ENCODE measurements at regions not wholly inside any gene's neighbourhood (a gene's known extent, or its start where the extent isn't known, plus 50 kb on each side); places are given as distances from the start of the nearest gene placed in this dataset.

DNA sequence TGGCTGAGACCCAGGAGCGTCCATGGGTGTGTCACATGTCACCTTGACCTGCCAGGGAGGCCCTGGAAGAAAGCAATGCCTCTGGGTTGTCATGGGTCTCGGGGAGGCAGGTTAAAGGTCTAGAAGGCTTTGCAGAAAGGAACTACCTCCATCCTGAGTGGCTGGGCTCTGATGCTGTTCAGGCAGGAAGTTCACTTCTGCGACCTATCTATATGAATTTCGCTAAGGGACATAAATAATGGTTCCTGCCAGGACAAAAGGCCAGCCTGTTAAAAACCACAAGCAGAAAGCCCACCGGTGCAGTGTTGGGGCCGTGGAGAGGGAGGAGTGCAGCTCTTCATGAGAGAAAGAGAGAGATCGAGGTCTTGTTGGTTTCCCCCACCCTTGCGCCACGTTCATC lies 182.9 kb downstream of the PTPN20 start:
- intact Hi-C loops (cut with DNase I) = no loop called here
- TF ChIP-seq, protein P1, sequence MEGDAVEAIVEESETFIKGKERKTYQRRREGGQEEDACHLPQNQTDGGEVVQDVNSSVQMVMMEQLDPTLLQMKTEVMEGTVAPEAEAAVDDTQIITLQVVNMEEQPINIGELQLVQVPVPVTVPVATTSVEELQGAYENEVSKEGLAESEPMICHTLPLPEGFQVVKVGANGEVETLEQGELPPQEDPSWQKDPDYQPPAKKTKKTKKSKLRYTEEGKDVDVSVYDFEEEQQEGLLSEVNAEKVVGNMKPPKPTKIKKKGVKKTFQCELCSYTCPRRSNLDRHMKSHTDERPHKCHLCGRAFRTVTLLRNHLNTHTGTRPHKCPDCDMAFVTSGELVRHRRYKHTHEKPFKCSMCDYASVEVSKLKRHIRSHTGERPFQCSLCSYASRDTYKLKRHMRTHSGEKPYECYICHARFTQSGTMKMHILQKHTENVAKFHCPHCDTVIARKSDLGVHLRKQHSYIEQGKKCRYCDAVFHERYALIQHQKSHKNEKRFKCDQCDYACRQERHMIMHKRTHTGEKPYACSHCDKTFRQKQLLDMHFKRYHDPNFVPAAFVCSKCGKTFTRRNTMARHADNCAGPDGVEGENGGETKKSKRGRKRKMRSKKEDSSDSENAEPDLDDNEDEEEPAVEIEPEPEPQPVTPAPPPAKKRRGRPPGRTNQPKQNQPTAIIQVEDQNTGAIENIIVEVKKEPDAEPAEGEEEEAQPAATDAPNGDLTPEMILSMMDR (IDR thresholded peaks at IDR 0.05) = no peak
- no peak overlapping the region for H3K27ac ChIP-seq
- ATAC-seq (no peak), DNase-seq (no peak)
- H3K4me3 ChIP-seq = no peak overlapping the region
- no peaks in the 10 kb centered on the region for H3K36me3 ChIP-seq
- no peaks in the 10 kb centered on the region for H3K9me3 ChIP-seq
- H3K4me1 ChIP-seq = no peaks in the 10 kb centered on the region
- no peaks in the 10 kb centered on the region for H3K27me3 ChIP-seq

DNA sequence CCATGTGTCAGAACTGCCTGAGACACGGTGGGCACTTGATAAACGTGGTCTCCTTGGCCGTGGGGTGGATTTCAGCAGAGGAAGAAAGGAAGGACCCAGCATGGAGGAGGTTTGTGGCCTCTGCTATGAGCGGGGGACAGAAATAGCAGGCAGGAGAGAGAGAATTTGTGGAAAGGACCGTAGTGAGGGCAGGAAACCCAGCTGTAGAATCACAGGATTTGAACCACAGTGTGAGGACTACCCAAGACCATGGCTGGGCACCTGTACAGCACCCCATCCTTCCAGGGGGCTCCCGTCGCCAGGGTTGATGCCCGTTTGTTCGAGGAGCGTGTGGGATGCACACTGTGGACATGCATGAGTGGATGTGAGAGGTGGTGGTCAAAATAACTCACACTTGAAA lies 183.4 kb downstream of the PTPN20 start:
- DNase-seq = no peak
- H3K36me3 ChIP-seq = no peaks in the 10 kb centered on the region
- no peaks in the 10 kb centered on the region for H3K4me1 ChIP-seq
- ATAC-seq = no peak
- TF ChIP-seq, protein P1 (IDR thresholded peaks at IDR 0.05) = no peak
- H3K27me3 ChIP-seq = no peaks in the 10 kb centered on the region
- no peaks in the 10 kb centered on the region for H3K9me3 ChIP-seq
- H3K4me3 ChIP-seq = no peak overlapping the region
- intact Hi-C loops (cut with DNase I) = no loop called here
- H3K27ac ChIP-seq = no peak overlapping the region

DNA sequence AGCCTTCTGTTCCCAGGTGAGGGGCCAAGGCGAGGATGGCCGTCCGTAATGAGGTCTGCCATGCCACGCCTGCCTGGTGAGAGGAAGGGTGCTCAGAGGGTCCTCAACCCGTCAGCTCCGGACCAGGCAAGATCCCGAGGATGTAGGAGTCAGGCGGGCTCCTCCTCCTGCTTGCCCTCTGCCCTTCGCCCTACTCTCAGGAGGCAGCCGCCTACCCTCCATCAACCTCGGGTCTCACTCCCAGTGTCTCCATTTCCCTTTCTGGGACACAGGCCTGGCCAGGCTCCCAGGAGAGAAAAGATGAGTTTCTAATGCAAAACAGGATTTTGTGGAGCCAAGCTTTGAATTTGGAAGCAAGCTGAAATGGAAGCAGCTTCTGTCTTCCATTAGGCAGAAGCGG lies 184.0 kb downstream of the PTPN20 start:
- intact Hi-C loops (cut with DNase I) = no loop called here
- Histone ChIP-seq H3K27ac (no peak overlapping the region), H3K36me3 (no peaks in the 10 kb centered on the region), H3K4me3 (no peak overlapping the region), H3K27me3 (no peaks in the 10 kb centered on the region), H3K9me3 (no peaks in the 10 kb centered on the region), H3K4me1 (no peaks in the 10 kb centered on the region)
- TF ChIP-seq, protein P1 (IDR thresholded peaks at IDR 0.05) = no peak
- DNase-seq (no peak), ATAC-seq (no peak)

DNA sequence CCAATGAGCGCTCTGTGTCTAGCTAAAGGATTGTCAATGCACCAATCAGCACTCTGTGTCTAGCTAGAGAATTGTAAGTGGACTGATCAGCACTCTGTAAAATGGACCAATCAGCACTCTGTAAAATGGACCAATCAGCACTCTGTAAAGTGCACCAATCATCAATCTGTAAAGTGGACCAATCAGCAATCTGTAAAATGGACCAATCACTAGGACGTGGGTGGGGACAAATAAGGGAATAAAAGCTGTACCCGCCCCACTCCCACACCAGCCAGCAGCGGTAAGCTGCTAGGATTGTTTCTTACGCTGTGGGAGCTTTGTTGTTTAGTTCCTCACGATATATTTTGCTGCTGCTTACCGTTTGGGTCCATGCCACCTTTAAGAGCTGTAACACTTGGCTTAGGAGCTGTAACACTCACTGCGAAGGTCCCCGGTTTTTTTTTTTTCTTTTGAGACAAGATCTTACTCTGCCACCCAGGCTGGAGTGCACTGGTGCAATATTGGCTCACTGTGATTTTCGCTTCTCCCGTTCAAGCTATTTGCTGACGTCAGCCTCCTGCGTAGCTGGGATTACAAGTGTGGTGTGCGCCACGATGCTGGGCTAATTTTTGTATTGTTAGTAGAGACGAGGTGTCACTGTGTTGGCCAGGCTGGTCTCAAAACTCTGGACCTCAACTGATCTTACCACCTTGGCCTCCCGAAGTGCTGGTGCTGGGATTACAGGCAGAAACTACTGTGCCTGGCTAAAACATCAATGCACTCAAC lies 184.8 kb downstream of the PTPN20 start:
- no peaks in the 10 kb centered on the region for H3K4me1 ChIP-seq
- ATAC-seq (no peak), DNase-seq (no peak)
- no peaks in the 10 kb centered on the region for H3K9me3 ChIP-seq
- intact Hi-C loops (cut with DNase I) = no loop called here
- H3K27me3 ChIP-seq = no peaks in the 10 kb centered on the region
- TF ChIP-seq, protein P1 (IDR thresholded peaks at IDR 0.05) = no peak
- H3K27ac ChIP-seq = no peak overlapping the region
- no peaks in the 10 kb centered on the region for H3K36me3 ChIP-seq
- H3K4me3 ChIP-seq = no peak overlapping the region

DNA sequence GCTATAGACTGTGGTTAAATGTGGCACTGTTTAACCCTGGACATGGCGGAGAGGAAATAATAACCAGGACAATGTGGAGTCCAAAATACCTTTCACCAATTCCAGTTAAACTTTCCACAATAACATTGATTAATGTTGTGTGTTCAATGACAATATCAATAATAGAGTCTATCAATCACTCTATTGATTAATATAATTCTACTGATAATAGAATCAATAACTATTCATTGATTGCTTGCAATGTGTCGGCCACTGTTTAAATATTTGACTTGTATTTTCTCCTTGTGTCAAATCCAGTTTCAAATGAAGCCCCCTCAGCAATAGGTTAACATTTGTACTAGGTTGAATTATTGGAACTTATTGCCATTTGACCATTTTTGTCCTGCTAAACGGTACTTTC lies 187.0 kb downstream of the PTPN20 start:
- no peak for ATAC-seq
- no peaks in the 10 kb centered on the region for H3K9me3 ChIP-seq
- H3K4me3 ChIP-seq = no peak overlapping the region
- intact Hi-C loops (cut with DNase I) = no loop called here
- H3K36me3 ChIP-seq = no peaks in the 10 kb centered on the region
- no peak overlapping the region for H3K27ac ChIP-seq
- no peak for DNase-seq
- TF ChIP-seq, protein P1 (IDR thresholded peaks at IDR 0.05) = no peak
- no peaks in the 10 kb centered on the region for H3K27me3 ChIP-seq
- no peaks in the 10 kb centered on the region for H3K4me1 ChIP-seq

DNA sequence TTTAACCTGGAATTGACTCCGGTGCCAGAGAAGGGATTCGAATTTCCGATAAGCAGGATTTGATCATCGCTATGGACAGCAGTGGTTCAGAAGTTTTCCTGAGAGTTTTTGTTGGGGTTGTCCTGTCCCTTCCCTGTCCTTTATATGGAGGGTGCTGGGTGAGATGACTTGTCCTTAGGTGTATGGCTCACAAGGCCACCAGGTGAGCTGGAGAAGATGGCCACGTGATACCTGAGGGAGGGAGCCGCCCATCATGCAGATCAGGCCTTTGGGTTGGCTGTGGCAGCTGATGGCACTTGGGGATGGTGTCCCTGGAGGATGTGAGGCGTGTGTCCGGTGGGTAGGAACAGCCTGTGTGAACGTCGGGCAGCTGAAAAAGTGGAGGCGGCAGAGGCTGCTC lies 187.7 kb downstream of the PTPN20 start:
- Histone ChIP-seq H3K36me3 (no peaks in the 10 kb centered on the region), H3K27me3 (no peaks in the 10 kb centered on the region), H3K4me3 (no peak overlapping the region), H3K4me1 (no peaks in the 10 kb centered on the region), H3K9me3 (no peaks in the 10 kb centered on the region), H3K27ac (no peak overlapping the region)
- no peak for DNase-seq
- intact Hi-C loops (cut with DNase I) = no loop called here
- TF ChIP-seq, protein P1 (IDR thresholded peaks at IDR 0.05) = no peak
- ATAC-seq = no peak

Measured in upper lobe of right lung (tissue), 1 donor.